Mammary epithelial cell (primary cell): ENCODE measurements at regions not wholly inside any gene's neighbourhood (a gene's known extent, or its start where the extent isn't known, plus 50 kb on each side); places are given as distances from the start of the nearest gene placed in this dataset.

ENCODE experiments used
- CTCF ChIP-seq, 2 donors: IDR thresholded peaks in 1 of 2; conservative IDR thresholded peaks in 1 of 2; 2 replicates each; pipeline ENCODE4 v1.5.1; 2011 to 2012; ENCODE audit warnings: inconsistent platforms in 2 of 2, low read length in 2 of 2, mild to moderate bottlenecking in 2 of 2, control low read depth in 1 of 2, low read depth in 1 of 2; ENCODE audit not compliant: insufficient read depth in 1 of 2; ENCODE audit errors: extremely low read depth in 1 of 2
- EZH2 ChIP-seq: IDR thresholded peaks from 2 replicates; pipeline ENCODE4 v1.6.1; 2012; ENCODE audit warnings: low read length, inconsistent platforms, borderline replicate concordance

- TF ChIP-seq CTCF (conservative IDR thresholded peaks at IDR 0.05 in 1 of 2, IDR thresholded peaks at IDR 0.05 in 1 of 2; ENCODE audit: extremely low read depth in 1 of 2, insufficient read depth in 1 of 2, low read depth in 1 of 2, low read length in 2 of 2) (peak; percentile 25 to 44), EZH2 (no peak)
Measured at GRCh38 chr9:696332-697323, 144.9 kb upstream of the DMRT1 start.
